HEK293T (cell line): ENCODE measurements at regions not wholly inside any gene's neighbourhood (a gene's known extent, or its start where the extent isn't known, plus 50 kb on each side); places are given as distances from the start of the nearest gene placed in this dataset.

Source experiments
- ARNT ChIP-seq: fragments of 450-650 bp; IDR thresholded peaks from 2 replicates; pipeline ENCODE4 v1.6.1; 2017; ENCODE audit warnings: mild to moderate bottlenecking
- ELF4 ChIP-seq: fragments of 450-650 bp; IDR thresholded peaks from 2 replicates; pipeline ENCODE4 v1.6.1; 2017; ENCODE audit warnings: antibody characterized with exemption
- FOXA1 ChIP-seq: fragments of 450-650 bp; IDR thresholded peaks from 2 replicates; pipeline ENCODE4 v1.6.1; 2016; ENCODE audit warnings: mild to moderate bottlenecking
- HDGF ChIP-seq: fragments of 450-650 bp; IDR thresholded peaks from 2 replicates; pipeline ENCODE4 v1.6.1; 2017; ENCODE audit warnings: antibody characterized with exemption, borderline replicate concordance
- SP1 ChIP-seq: fragments of 450-650 bp; IDR thresholded peaks from 2 replicates; pipeline ENCODE4 v1.6.1; 2017
- TARDBP ChIP-seq: fragments of 450-650 bp; IDR thresholded peaks from 2 replicates; pipeline ENCODE4 v1.6.1; 2016

DNA sequence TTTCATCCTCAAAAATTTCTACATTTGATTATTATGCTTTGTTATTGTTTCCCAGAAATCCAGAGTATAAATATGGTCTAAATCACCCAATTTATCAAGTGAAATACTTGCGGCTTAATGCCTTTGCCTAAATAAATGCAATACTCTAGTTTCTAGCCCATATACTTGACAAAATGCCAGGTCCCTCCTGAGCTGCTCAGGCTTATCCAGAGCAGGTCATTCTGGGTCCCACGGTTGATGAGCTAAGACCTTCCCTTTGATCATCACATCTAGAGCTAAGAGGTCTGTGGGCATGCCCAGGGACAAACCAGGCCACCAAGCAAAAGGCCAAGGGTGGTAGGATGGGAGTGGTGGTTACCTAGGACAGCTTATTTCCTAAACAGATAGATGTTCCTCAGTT, 180.1 kb downstream of the SMIM20 start:
- no peak for TF ChIP-seq SP1
- TF ChIP-seq ELF4, result no peak
- no peak for TF ChIP-seq HDGF
- TF ChIP-seq TARDBP, result no peak
- no peak for TF ChIP-seq ARNT
- no peak for TF ChIP-seq FOXA1
